ENCODE measurements at regions not wholly inside any gene's neighbourhood (a gene's known extent, or its start where the extent isn't known, plus 50 kb on each side); places are given as distances from the start of the nearest gene placed in this dataset.

- no peaks in the 10 kb centered on the region for H3K27me3 Mint-ChIP-seq
- POLR2A ChIA-PET = interaction anchor here (1.2 to 1.4 kb wide), 2 partner anchors 14 to 16 kb away, joined by 4 to 7 read pairs; no protein-coding TSS in a partner anchor
- CTCF ChIA-PET = interaction anchor here (0.6 kb wide), 1 partner anchor 557 kb away, joined by 3 read pairs; no protein-coding TSS in a partner anchor
- peak; percentile 55 for ATAC-seq
- no peaks in the 10 kb centered on the region for H3K9me3 Mint-ChIP-seq
- intact Hi-C loops (cut with micrococcal nuclease) = no loop called here
- H3K36me3 Mint-ChIP-seq (ENCODE audit: low read depth) = no peaks in the 10 kb centered on the region
- TF ChIP-seq CTCF (IDR thresholded peaks at IDR 0.05) = no peak
- no peak for DNase-seq
- H3K4me3 Mint-ChIP-seq = no peak overlapping the region
- peaks cover 3% of the 10 kb centered on the region for H3K4me1 Mint-ChIP-seq (ENCODE audit: low read depth)
- H3K27ac Mint-ChIP-seq = no peak overlapping the region
These were observed 792.7 kb downstream of the RNF144A start for GRCh38 chr2:7709907-7710306.

GRCh38 chr2:7711167-7711566, 794.0 kb downstream of the RNF144A start:
- Mint-ChIP-seq H3K27me3 (no peaks in the 10 kb centered on the region), H3K27ac (no peak overlapping the region), H3K9me3 (no peaks in the 10 kb centered on the region), H3K4me3 (no peak overlapping the region), H3K36me3 (ENCODE audit: low read depth) (no peaks in the 10 kb centered on the region), H3K4me1 (ENCODE audit: low read depth) (peaks cover 3% of the 10 kb centered on the region)
- intact Hi-C loops (cut with micrococcal nuclease) = no loop called here
- DNase-seq (no peak), ATAC-seq (no peak)
- no peak for TF ChIP-seq CTCF (IDR thresholded peaks at IDR 0.05)
- CTCF ChIA-PET = interaction anchor here (0.8 to 0.9 kb wide), 2 partner anchors 39 to 285 kb away, joined by 3 to 4 read pairs; no protein-coding TSS in a partner anchor
- POLR2A ChIA-PET = interaction anchor here (0.7 kb wide), 1 partner anchor 37 kb away, joined by 3 read pairs; no protein-coding TSS in a partner anchor

- H3K27me3 Mint-ChIP-seq = no peaks in the 10 kb centered on the region
- peaks cover 2% of the 10 kb centered on the region for H3K9me3 Mint-ChIP-seq
- no peak for TF ChIP-seq CTCF (IDR thresholded peaks at IDR 0.05)
- H3K36me3 Mint-ChIP-seq (ENCODE audit: low read depth) = peaks cover 3% of the 10 kb centered on the region
- POLR2A ChIA-PET = no interaction called here
- ATAC-seq (peak; percentile 18), DNase-seq (no peak)
- CTCF ChIA-PET = interaction anchor here (2.1 kb wide), 1 partner anchor 48 kb away, joined by 5 read pairs; no protein-coding TSS in a partner anchor
- H3K27ac Mint-ChIP-seq = peak overlapping the region; percentile 57
- intact Hi-C loops (cut with micrococcal nuclease) = loop anchor here (10.0 kb wide), 1 partner anchor 965 kb away; the partner anchor contains the start of gene ID2
- no peak overlapping the region for H3K4me3 Mint-ChIP-seq
- peaks cover 21% of the 10 kb centered on the region for H3K4me1 Mint-ChIP-seq (ENCODE audit: low read depth)
These were observed 802.7 kb downstream of the RNF144A start for GRCh38 chr2:7719876-7720275.

- ChIA-PET POLR2A (interaction anchor here (0.6 kb wide), 1 partner anchor 193 kb away, joined by 3 read pairs; no protein-coding TSS in a partner anchor), CTCF (interaction anchor here (1.5 to 2.1 kb wide), 2 partner anchors 9 to 50 kb away, joined by 4 to 5 read pairs; no protein-coding TSS in a partner anchor)
- peaks cover 8% of the 10 kb centered on the region for H3K36me3 Mint-ChIP-seq (ENCODE audit: low read depth)
- peaks cover 32% of the 10 kb centered on the region for H3K4me1 Mint-ChIP-seq (ENCODE audit: low read depth)
- peak overlapping the region; percentile 23 for H3K27ac Mint-ChIP-seq
- no peaks in the 10 kb centered on the region for H3K27me3 Mint-ChIP-seq
- DNase-seq = no peak
- H3K4me3 Mint-ChIP-seq = no peak overlapping the region
- intact Hi-C loops (cut with micrococcal nuclease) = loop anchor here (10.0 kb wide), 1 partner anchor 963 kb away; the partner anchor contains the start of gene ID2
- no peak for ATAC-seq
- no peak for TF ChIP-seq CTCF (IDR thresholded peaks at IDR 0.05)
- H3K9me3 Mint-ChIP-seq = peaks cover 2% of the 10 kb centered on the region
These were observed 804.3 kb downstream of the RNF144A start for GRCh38 chr2:7721413-7721995.
